ENCODE measurements at regions not wholly inside any gene's neighbourhood (a gene's known extent, or its start where the extent isn't known, plus 50 kb on each side); places are given as distances from the start of the nearest gene placed in this dataset.

DNA sequence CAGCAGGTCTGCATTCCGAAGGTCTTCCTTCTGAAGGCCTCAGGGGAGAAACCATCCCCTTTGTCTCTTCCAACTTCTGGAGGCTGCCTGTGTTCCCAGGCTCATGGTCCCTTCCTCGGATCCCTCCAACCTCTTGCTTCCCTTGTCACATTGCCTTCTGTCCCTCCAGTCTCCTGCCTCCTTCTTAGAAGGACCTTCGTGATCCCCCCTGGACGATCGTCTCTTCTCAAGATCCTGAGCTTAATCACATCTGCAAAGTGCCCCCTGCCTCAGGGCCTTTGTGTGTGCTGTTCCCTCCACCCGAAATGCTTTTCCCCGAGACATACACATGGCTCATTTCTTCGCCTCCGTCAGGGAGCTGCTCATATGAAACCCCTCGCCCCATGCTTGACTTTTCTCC is 505.8 kb downstream of the SHQ1 start:
- DNase-seq (ENCODE audit: low read depth), result no peak
- no peak overlapping the region for H3K4me3 ChIP-seq (ENCODE audit: low read depth, low read length)
- TF ChIP-seq, protein P1, sequence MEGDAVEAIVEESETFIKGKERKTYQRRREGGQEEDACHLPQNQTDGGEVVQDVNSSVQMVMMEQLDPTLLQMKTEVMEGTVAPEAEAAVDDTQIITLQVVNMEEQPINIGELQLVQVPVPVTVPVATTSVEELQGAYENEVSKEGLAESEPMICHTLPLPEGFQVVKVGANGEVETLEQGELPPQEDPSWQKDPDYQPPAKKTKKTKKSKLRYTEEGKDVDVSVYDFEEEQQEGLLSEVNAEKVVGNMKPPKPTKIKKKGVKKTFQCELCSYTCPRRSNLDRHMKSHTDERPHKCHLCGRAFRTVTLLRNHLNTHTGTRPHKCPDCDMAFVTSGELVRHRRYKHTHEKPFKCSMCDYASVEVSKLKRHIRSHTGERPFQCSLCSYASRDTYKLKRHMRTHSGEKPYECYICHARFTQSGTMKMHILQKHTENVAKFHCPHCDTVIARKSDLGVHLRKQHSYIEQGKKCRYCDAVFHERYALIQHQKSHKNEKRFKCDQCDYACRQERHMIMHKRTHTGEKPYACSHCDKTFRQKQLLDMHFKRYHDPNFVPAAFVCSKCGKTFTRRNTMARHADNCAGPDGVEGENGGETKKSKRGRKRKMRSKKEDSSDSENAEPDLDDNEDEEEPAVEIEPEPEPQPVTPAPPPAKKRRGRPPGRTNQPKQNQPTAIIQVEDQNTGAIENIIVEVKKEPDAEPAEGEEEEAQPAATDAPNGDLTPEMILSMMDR (conservative IDR thresholded peaks at IDR 0.05; ENCODE audit: low read depth, low read length), result no peak

DNA sequence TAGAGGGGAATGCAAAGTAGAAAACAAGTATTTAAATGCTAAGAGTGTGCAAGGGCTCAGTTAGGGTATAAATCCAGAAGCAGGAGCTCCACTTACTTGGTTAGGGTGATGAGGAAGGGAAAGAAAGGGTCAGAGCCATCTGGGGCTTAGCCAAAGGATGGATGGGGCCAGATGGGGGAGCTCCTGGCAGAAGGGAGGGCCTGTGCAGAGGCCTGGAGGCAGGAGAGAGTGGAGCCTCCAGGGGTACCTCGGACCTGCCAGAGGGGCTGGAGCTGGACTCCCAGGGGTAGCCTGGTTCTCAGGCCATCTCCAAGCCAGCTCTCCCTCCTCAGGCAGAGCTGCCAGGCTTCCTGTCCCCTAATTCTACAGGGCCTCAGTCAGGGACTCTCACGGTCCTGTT is 506.3 kb downstream of the SHQ1 start:
- no peak for DNase-seq (ENCODE audit: low read depth)
- TF ChIP-seq, protein P1 (conservative IDR thresholded peaks at IDR 0.05; ENCODE audit: low read depth, low read length), result no peak
- no peak overlapping the region for H3K4me3 ChIP-seq (ENCODE audit: low read depth, low read length)

DNA sequence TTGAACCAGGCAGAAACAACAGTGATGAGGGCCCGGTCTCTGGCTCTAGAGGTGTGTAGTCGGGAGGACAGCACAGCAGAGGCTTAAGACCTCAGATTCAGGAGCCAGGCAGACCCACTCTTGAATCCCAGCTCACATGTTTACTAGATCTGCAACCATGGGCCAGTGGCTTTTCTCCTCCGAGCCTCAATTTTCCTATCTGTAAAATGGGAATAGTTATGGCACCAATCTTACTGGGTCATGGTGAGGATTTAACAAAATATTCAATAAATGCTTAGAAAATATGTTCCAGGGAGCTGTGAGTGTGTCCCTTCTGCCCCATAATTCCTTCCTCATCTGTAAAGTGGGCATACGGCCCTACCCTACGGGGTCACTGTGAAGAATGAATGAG is 506.9 kb downstream of the SHQ1 start:
- H3K4me3 ChIP-seq (ENCODE audit: low read depth, low read length), result no peak overlapping the region
- TF ChIP-seq, protein P1 (conservative IDR thresholded peaks at IDR 0.05; ENCODE audit: low read depth, low read length), result no peak
- no peak for DNase-seq (ENCODE audit: low read depth)

DNA sequence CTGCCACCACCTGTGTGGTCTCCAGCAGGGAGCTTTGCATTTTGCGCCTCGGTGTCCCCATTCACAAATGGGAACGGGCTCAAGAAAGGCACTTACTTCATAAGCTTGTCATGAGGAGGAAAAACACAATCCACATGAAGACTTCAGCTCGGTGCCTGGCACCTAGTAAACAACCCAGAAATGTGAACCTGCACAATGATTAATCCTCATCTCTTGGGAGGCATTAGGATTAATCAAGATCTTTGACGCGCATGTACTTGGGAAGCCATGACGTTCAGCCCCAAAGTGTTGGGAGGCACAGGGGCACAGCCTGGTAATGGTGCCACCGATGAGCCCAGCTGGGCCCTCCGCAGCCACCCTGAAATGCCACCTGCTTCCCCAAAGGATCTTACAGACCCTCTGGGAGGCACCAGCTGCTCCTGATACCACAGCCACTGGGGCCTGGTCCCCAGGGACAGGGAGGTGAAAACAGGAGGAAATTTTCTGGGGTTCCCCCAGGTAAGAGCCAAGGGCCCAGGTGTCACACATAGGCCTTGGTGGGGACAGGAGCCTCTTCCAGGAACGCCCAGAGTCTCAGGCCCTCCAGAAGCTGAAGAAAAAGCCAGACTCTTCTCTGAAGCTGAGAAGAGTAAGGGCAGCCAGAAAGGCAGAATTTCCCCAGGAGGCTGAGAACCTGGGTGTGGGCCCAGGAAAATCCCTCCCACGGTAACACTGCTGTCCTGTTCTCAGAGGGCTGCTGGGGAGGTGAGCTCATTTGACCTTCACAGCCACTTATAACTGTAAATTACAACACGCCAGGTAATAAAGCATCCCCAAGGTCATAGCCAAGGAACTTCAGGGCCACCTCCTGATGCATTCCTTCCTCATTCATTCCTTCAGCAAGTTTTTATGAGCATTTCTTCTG is 507.5 kb downstream of the SHQ1 start:
- TF ChIP-seq, protein P1 (conservative IDR thresholded peaks at IDR 0.05; ENCODE audit: low read depth, low read length), result no peak
- DNase-seq (ENCODE audit: low read depth), result no peak
- no peak overlapping the region for H3K4me3 ChIP-seq (ENCODE audit: low read depth, low read length)

DNA sequence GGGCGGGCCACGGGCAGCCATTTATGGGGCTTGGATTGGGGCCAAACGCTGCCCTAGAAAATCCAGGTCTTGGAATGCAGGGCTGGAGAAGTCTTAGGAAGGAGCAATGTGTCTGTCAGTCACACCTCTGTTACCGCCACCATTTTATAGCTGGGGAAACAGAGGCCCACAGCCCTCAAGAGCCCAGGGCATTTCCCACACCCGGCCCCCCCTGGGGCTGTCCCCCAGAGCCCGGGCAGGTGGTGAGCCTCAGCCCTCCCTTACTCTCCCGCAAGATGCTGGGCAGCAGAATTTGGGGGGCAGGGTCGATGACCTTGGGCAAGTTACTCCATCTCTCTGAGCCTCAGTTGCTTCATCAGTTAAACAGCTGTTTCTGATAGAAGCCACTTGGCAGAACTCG is 508.2 kb downstream of the SHQ1 start:
- H3K4me3 ChIP-seq (ENCODE audit: low read depth, low read length), result no peak overlapping the region
- TF ChIP-seq, protein P1 (conservative IDR thresholded peaks at IDR 0.05; ENCODE audit: low read depth, low read length), result no peak
- no peak for DNase-seq (ENCODE audit: low read depth)

DNA sequence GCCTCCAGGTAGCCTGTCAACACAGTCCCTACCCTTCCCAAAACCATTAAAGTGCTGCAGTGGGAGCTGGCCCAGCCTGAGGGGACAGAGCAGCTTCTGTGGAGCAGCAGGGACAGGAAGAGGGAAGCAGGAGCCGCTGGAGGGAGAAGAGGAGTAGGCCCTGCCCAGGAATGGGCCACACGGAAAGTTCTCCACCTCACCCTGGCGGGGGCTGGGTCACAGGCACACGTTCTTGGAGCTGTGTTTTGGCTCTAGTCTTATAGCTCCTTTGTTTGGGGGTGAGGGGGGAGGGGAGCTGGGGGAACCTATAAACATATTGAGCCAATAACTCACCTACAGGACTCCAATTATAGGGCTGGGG is 508.6 kb downstream of the SHQ1 start:
- TF ChIP-seq, protein P1 (conservative IDR thresholded peaks at IDR 0.05; ENCODE audit: low read depth, low read length), result no peak
- no peak overlapping the region for H3K4me3 ChIP-seq (ENCODE audit: low read depth, low read length)
- no peak for DNase-seq (ENCODE audit: low read depth)
